22Rv1 (cell line): ENCODE measurements at regions not wholly inside any gene's neighbourhood (a gene's known extent, or its start where the extent isn't known, plus 50 kb on each side); places are given as distances from the start of the nearest gene placed in this dataset.

Source experiments
- CTCF ChIP-seq: fragments of 450-650 bp; IDR thresholded peaks from 2 replicates; pipeline ENCODE4 v1.5.1; 2017; ENCODE audit warnings: mild to moderate bottlenecking
- ZFX ChIP-seq: fragments of 450-650 bp; IDR thresholded peaks from 2 replicates; pipeline ENCODE4 v1.6.1; 2017; ENCODE audit warnings: antibody characterized with exemption, borderline replicate concordance

- TF ChIP-seq CTCF (no peak), ZFX (no peak)
Observed at GRCh38 chr7:96920064-96920463, 85.3 kb upstream of the DLX6 start.
